ENCODE measurements at regions not wholly inside any gene's neighbourhood (a gene's known extent, or its start where the extent isn't known, plus 50 kb on each side); places are given as distances from the start of the nearest gene placed in this dataset.
"Not testable (repeated sequence)": the region's sequence is repeated elsewhere in the genome, so short reads cannot be mapped to it uniquely, and the experiment has no call there.

- H3K4me1 ChIP-seq (ENCODE audit: control insufficient read depth, insufficient read depth, low read length, poor library complexity, severe bottlenecking): no peaks in the 10 kb centered on the region
- WGBS, 2 experiments (ENCODE audit: insufficient coverage in 2 of 2): 100% methylated on average over 1 of the region's 6 CpGs; no CpG with 5 or more reads in 1 of the 2 experiments
- H3K4me3 ChIP-seq (ENCODE audit: extremely low read depth, insufficient read depth, low read length, poor library complexity, severe bottlenecking): no peak overlapping the region
- no peak overlapping the region for H3K27ac ChIP-seq (ENCODE audit: low read depth, low read length, severe bottlenecking)
- H3K36me3 ChIP-seq (ENCODE audit: control insufficient read depth, insufficient read depth, low read length): no peaks in the 10 kb centered on the region
- no peaks in the 10 kb centered on the region for H3K9me3 ChIP-seq (ENCODE audit: control insufficient read depth, low read length)
These were observed 97.9 kb upstream of the SOX11 start for GRCh38 chr2:5594249-5594695.

GRCh38 chr2:5596868-5597267, 95.3 kb upstream of the SOX11 start:
- H3K27ac ChIP-seq (ENCODE audit: low read depth, low read length, severe bottlenecking): no peak overlapping the region
- no peak overlapping the region for H3K4me3 ChIP-seq (ENCODE audit: extremely low read depth, insufficient read depth, low read length, poor library complexity, severe bottlenecking)
- H3K36me3 ChIP-seq (ENCODE audit: control insufficient read depth, insufficient read depth, low read length): no peaks in the 10 kb centered on the region
- H3K4me1 ChIP-seq (ENCODE audit: control insufficient read depth, insufficient read depth, low read length, poor library complexity, severe bottlenecking): no peaks in the 10 kb centered on the region
- no peaks in the 10 kb centered on the region for H3K9me3 ChIP-seq (ENCODE audit: control insufficient read depth, low read length)

GRCh38 chr2:5598156-5598555, 94.0 kb upstream of the SOX11 start:
- no peak overlapping the region for H3K27ac ChIP-seq (ENCODE audit: low read depth, low read length, severe bottlenecking)
- WGBS, 2 experiments (ENCODE audit: insufficient coverage in 2 of 2): 91 to 92% methylated on average over 3 to 4 of the region's 4 CpGs
- H3K4me3 ChIP-seq (ENCODE audit: extremely low read depth, insufficient read depth, low read length, poor library complexity, severe bottlenecking): no peak overlapping the region
- no peaks in the 10 kb centered on the region for H3K36me3 ChIP-seq (ENCODE audit: control insufficient read depth, insufficient read depth, low read length)
- H3K9me3 ChIP-seq (ENCODE audit: control insufficient read depth, low read length): peaks cover 3% of the 10 kb centered on the region
- H3K4me1 ChIP-seq (ENCODE audit: control insufficient read depth, insufficient read depth, low read length, poor library complexity, severe bottlenecking): no peaks in the 10 kb centered on the region

- peaks cover 5% of the 10 kb centered on the region for H3K4me1 ChIP-seq (ENCODE audit: control insufficient read depth, insufficient read depth, low read length, poor library complexity, severe bottlenecking)
- WGBS, 2 experiments (ENCODE audit: insufficient coverage in 2 of 2): 33 to 71% methylated on average over 1 of the region's 3 CpGs
- peaks cover 4% of the 10 kb centered on the region for H3K9me3 ChIP-seq (ENCODE audit: control insufficient read depth, low read length)
- no peak overlapping the region for H3K27ac ChIP-seq (ENCODE audit: low read depth, low read length, severe bottlenecking)
- no peak overlapping the region for H3K4me3 ChIP-seq (ENCODE audit: extremely low read depth, insufficient read depth, low read length, poor library complexity, severe bottlenecking)
- no peaks in the 10 kb centered on the region for H3K36me3 ChIP-seq (ENCODE audit: control insufficient read depth, insufficient read depth, low read length)
These were observed 83.0 kb upstream of the SOX11 start for GRCh38 chr2:5609201-5609600.

GRCh38 chr2:5612666-5613065, 79.5 kb upstream of the SOX11 start:
- H3K4me1 ChIP-seq (ENCODE audit: control insufficient read depth, insufficient read depth, low read length, poor library complexity, severe bottlenecking): peaks cover 5% of the 10 kb centered on the region
- no peak overlapping the region for H3K27ac ChIP-seq (ENCODE audit: low read depth, low read length, severe bottlenecking)
- H3K4me3 ChIP-seq (ENCODE audit: extremely low read depth, insufficient read depth, low read length, poor library complexity, severe bottlenecking): no peak overlapping the region
- WGBS, 2 experiments (ENCODE audit: insufficient coverage in 2 of 2): 85 to 91% methylated on average over 3 of the region's 3 CpGs
- H3K9me3 ChIP-seq (ENCODE audit: control insufficient read depth, low read length): peaks cover 4% of the 10 kb centered on the region
- H3K36me3 ChIP-seq (ENCODE audit: control insufficient read depth, insufficient read depth, low read length): no peaks in the 10 kb centered on the region

GRCh38 chr2:5616019-5616418, 76.2 kb upstream of the SOX11 start:
- no peaks in the 10 kb centered on the region for H3K4me1 ChIP-seq (ENCODE audit: control insufficient read depth, insufficient read depth, low read length, poor library complexity, severe bottlenecking)
- WGBS, 2 experiments (ENCODE audit: insufficient coverage in 2 of 2): 79 to 85% methylated on average over 2 to 3 of the region's 3 CpGs
- no peak overlapping the region for H3K27ac ChIP-seq (ENCODE audit: low read depth, low read length, severe bottlenecking)
- H3K9me3 ChIP-seq (ENCODE audit: control insufficient read depth, low read length): peaks cover under 1% of the 10 kb centered on the region
- no peak overlapping the region for H3K4me3 ChIP-seq (ENCODE audit: extremely low read depth, insufficient read depth, low read length, poor library complexity, severe bottlenecking)
- H3K36me3 ChIP-seq (ENCODE audit: control insufficient read depth, insufficient read depth, low read length): no peaks in the 10 kb centered on the region

- 93 to 95% methylated on average over 3 to 7 of the region's 8 CpGs for WGBS, 2 experiments (ENCODE audit: insufficient coverage in 2 of 2)
- H3K36me3 ChIP-seq (ENCODE audit: control insufficient read depth, insufficient read depth, low read length): no peaks in the 10 kb centered on the region
- peaks cover 4% of the 10 kb centered on the region for H3K4me1 ChIP-seq (ENCODE audit: control insufficient read depth, insufficient read depth, low read length, poor library complexity, severe bottlenecking)
- no peaks in the 10 kb centered on the region for H3K9me3 ChIP-seq (ENCODE audit: control insufficient read depth, low read length)
- H3K4me3 ChIP-seq (ENCODE audit: extremely low read depth, insufficient read depth, low read length, poor library complexity, severe bottlenecking): no peak overlapping the region
- no peak overlapping the region for H3K27ac ChIP-seq (ENCODE audit: low read depth, low read length, severe bottlenecking)
These were observed 74.8 kb upstream of the SOX11 start for GRCh38 chr2:5617358-5617757.

- Histone ChIP-seq H3K4me3 (ENCODE audit: extremely low read depth, insufficient read depth, low read length, poor library complexity, severe bottlenecking) (no peak overlapping the region), H3K27ac (ENCODE audit: low read depth, low read length, severe bottlenecking) (no peak overlapping the region), H3K9me3 (ENCODE audit: control insufficient read depth, low read length) (no peaks in the 10 kb centered on the region), H3K4me1 (ENCODE audit: control insufficient read depth, insufficient read depth, low read length, poor library complexity, severe bottlenecking) (peaks cover 6% of the 10 kb centered on the region), H3K36me3 (ENCODE audit: control insufficient read depth, insufficient read depth, low read length) (no peaks in the 10 kb centered on the region)
- 100% methylated on average over 1 of the region's 2 CpGs; no CpG with 5 or more reads in 1 of the 2 experiments for WGBS, 2 experiments (ENCODE audit: insufficient coverage in 2 of 2)
These were observed 74.4 kb upstream of the SOX11 start for GRCh38 chr2:5617796-5618195.

- Histone ChIP-seq H3K4me1 (ENCODE audit: control insufficient read depth, insufficient read depth, low read length, poor library complexity, severe bottlenecking) (peaks cover 6% of the 10 kb centered on the region), H3K9me3 (ENCODE audit: control insufficient read depth, low read length) (no peaks in the 10 kb centered on the region), H3K4me3 (ENCODE audit: extremely low read depth, insufficient read depth, low read length, poor library complexity, severe bottlenecking) (no peak overlapping the region), H3K36me3 (ENCODE audit: control insufficient read depth, insufficient read depth, low read length) (no peaks in the 10 kb centered on the region), H3K27ac (ENCODE audit: low read depth, low read length, severe bottlenecking) (no peak overlapping the region)
- no CpG with 5 or more reads among the region's 4 CpGs for WGBS, 2 experiments (ENCODE audit: insufficient coverage in 2 of 2)
These were observed 73.9 kb upstream of the SOX11 start for GRCh38 chr2:5618271-5618670.

GRCh38 chr2:5625556-5626065, 66.6 kb upstream of the SOX11 start:
- WGBS, 2 experiments (ENCODE audit: insufficient coverage in 2 of 2): 82% methylated on average over 1 of the region's 5 CpGs; no CpG with 5 or more reads in 1 of the 2 experiments
- not testable (repeated sequence) for H3K4me3 ChIP-seq (ENCODE audit: extremely low read depth, insufficient read depth, low read length, poor library complexity, severe bottlenecking); H3K36me3 ChIP-seq (ENCODE audit: control insufficient read depth, insufficient read depth, low read length); H3K4me1 ChIP-seq (ENCODE audit: control insufficient read depth, insufficient read depth, low read length, poor library complexity, severe bottlenecking); H3K9me3 ChIP-seq (ENCODE audit: control insufficient read depth, low read length); H3K27ac ChIP-seq (ENCODE audit: low read depth, low read length, severe bottlenecking)

GRCh38 chr2:5628484-5628883, 63.7 kb upstream of the SOX11 start:
- WGBS, 2 experiments (ENCODE audit: insufficient coverage in 2 of 2): no CpG with 5 or more reads among the region's 6 CpGs
- H3K27ac ChIP-seq (ENCODE audit: low read depth, low read length, severe bottlenecking); H3K4me1 ChIP-seq (ENCODE audit: control insufficient read depth, insufficient read depth, low read length, poor library complexity, severe bottlenecking): not testable (repeated sequence)

More at GRCh38 chr2:5628484-5628883, 63.7 kb upstream of the SOX11 start:
- not testable (repeated sequence) for H3K9me3 ChIP-seq (ENCODE audit: control insufficient read depth, low read length); H3K4me3 ChIP-seq (ENCODE audit: extremely low read depth, insufficient read depth, low read length, poor library complexity, severe bottlenecking); H3K36me3 ChIP-seq (ENCODE audit: control insufficient read depth, insufficient read depth, low read length)
